GM18519 (cell line): ENCODE measurements at regions not wholly inside any gene's neighbourhood (a gene's known extent, or its start where the extent isn't known, plus 50 kb on each side); places are given as distances from the start of the nearest gene placed in this dataset.

Experiments used
- ATAC-seq: cut with Tn5 transposase; IDR thresholded peaks from one replicate; pipeline ENCODE4 v1.9.1; 2021; ENCODE audit warnings: mild to moderate bottlenecking, moderate library complexity; ENCODE audit not compliant: unreplicated experiment, low FRiP score

DNA sequence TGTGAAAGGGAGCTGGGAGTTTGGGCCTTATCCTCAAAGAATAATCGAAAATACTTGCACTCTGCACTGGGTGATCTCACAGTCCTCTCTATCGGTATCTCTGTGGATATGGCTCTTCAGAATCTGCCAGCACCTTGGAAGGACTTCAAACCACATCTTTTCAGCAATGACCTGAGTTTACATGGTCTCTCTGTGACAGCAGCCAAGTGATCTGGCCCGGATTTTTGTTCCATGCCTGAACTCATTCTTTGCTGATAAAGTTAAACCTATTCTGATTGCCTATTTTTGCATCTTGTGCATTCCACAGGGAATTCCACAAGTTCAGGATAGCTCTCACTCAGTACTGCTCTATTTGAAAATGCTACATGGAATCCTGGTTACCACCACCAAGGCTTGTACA lies 98.9 kb downstream of the HDGFL1 start:
- no peak for ATAC-seq

DNA sequence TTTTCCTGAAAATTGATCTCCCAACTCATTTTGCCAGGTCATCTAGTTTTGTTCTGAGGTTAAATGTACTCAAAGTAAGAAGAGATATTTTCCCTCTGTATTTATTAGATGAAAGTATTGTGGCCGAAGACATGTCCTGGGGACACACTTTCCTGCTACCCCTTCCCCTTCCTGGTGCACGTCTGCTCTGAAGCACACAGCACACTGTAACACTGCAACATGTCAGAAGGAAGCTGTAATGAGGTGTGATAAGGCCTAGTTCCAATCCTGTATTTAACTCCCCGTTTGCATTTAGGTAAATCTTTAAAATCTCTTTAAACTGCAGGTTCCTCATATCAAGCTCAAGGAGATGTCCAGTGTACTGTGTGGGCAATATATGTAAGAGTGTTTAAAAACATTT lies 99.4 kb downstream of the HDGFL1 start:
- no peak for ATAC-seq

DNA sequence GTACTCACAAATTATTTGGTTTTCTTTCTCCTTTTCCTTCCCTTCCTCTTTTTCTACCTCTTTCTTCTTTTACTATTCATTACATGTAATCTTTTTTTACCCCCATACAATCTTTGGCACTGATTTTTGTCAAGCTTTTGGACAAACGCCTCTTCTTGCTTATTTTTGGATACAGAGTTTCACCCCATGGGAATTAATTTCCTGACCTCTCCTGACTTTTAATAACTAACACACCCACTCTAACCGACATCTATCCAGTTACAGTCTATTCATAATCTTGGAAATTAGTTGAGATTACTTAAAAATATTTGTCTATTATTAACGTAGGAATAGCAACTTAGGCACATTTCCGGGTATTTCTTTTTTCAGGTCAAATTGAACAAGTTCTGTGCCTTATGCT lies 101.2 kb downstream of the HDGFL1 start:
- ATAC-seq: no peak

DNA sequence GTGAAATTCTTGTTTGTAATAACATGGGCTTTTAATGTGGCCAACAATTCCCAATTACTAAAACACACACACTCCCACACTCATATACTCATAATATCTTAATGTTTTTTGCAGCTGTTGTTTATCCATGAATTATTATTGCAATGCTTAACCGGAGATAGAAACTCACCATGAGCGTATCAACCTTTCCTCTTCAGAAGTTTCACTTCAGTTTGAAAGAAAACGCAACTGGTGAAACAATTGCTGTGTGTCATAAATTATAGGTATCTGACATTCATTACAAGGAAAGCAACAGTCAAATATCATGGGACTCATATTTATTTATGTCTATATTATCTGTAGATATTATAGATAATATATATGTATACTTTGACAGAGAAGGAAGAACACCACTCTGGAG lies 104.1 kb downstream of the HDGFL1 start:
- ATAC-seq: no peak

DNA sequence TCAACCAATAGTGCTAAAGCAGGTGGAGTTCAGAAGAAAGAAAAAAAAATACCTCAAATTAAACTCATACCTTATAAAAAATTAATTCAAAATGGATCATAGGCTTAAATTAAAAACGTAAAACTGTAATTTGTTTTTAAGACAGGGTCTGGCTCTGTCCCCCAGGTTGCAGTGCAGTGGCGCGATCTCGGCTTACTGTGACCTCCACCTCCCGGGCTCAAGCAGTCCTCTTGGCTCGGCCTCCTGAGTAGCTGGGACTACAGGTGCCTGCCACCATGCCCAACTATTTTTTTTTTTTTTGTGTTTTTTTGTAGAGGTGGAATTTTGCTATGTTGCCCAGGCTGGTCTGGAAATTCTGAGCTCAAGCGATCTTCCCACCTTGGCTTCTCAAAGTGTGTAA lies 111.6 kb downstream of the HDGFL1 start:
- ATAC-seq: no peak

DNA sequence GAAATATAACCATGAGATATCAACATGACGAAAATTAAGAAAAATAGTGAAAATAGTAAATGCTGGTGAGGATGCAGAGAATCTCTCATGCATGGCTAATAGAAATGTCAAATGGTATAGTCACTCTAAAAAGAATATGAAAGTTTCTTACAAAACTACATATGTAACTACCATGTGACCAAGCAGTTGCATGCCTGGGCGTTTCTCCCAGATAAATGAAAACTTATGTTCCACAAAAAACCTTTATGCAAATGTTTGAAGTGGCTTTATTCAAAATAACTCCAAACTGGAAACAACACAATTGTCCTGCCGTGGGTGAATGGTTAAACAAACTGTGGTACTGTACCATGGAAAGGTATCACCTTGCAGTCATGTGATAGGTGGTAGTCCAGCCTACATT lies 112.4 kb downstream of the HDGFL1 start:
- no peak for ATAC-seq

DNA sequence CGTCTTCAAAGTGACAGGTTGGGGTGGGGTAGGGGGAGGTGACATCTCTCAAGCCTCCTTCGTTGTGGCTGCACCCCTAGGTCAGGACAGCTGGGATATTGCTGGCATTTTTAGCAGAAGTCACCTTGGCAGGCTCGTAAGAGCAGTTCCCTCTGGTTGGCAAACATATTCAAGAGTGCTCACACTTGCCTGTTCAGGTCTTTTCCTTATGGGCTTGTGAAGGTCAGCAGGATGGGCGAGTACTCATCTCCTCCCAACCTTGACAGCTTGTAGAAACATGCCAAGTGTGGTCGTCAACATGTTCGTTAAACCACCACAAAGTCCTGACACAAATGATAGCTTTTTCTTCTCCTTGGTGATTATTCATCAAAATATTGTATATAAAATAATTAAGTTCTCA lies 113.6 kb downstream of the HDGFL1 start:
- ATAC-seq: no peak

DNA sequence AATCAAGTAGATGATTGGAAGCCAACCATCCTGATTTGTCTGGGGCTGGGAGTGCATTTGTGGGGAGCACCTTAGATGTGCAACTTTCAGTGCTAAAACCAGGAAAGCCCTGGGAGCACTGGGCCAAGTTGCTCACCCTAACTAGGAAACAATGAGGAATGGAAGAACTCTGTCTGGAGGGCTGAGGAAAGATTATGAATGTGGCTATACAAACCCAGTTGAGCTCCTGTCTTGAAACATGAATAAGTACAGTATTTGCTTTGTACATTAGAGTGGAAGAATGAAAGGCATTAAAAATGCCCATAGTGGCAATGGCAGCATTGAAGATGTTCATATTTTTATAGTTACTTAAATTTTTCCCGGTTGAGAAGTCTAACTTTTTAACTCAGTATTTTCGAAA lies 121.1 kb downstream of the HDGFL1 start:
- no peak for ATAC-seq

DNA sequence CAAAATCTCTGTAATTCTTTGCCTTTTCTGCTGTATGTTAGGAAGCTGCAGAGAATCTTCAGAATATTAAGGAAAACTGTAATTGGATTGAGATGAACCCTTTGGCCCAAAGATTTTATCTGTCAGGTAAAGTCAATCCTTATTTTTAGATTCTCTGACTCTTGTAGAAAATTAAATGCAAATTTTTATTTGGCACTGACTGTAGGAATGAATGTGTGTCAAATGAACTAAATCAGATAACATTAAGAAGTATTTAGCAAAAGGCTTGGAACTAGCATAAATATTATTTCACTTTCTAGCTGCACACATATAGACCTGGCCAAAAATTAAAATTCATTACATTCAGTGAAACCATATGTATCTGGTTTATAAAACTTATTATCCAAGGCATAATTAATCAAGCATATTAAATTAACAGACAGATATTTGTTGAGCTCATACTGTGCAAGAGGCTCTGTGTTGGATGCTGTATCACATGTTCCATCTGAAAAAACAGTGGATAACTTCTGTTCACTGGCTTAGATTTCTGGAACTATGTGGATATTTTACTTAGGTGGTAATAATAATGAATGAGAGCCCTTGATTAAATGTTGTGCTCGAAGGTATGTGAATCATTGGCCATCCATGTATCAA lies 124.8 kb downstream of the HDGFL1 start:
- no peak for ATAC-seq

DNA sequence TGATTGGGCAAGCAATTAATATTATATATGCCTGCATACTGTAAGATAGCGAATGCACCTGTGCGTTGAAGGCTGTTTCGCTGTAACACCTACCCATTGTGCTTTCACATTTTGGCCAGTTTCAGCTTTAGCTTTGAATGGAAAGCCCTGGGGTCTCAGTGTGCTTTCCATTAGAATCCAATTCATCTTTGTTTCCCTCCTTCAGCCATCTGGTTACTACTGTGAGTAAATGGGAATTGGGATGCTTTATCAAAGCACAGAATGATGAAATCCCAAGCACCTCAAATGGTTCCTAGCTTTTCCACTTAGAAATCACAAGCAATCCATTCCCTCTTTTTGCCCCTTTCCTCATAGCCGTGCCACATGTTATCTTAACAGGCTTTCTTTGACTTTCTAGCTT lies 127.1 kb downstream of the HDGFL1 start:
- no peak for ATAC-seq

DNA sequence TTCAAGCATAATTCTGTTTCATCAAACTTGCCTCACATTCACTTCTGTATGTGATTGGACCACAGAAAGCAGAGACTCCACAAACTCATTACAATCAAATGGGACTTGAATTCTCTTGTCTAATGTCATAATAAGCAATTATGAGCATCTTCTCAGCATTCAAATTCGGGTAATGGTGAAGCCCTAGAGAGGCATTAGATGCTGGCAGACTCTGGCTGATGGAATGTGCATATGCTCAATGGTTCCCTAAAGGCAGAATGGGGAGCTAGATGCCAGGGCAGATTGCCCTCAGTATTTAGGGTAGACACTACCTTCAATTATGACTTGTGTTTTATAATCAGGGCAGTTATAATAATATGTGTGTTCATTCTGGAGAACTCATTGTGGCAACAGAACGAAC lies 127.9 kb downstream of the HDGFL1 start:
- no peak for ATAC-seq

DNA sequence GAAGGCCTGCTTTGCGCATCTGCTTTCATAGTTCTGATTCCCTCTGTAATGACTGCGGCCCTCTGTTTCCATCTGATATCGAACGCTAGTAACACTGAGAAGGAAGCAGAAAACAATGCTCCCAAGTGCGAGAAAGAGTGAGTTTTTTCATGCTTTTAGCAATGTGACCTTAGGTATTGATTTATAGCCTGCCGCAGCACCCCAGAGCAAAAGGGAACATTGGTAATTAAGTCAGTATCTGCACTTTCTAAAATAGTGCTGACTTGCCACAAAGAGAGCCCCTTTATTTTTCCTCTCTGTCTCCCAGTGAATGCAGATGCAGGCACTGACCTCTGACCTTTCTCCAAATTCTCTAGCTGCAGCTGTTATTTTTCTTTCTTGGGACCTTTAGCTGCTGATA lies 129.8 kb downstream of the HDGFL1 start:
- no peak for ATAC-seq

DNA sequence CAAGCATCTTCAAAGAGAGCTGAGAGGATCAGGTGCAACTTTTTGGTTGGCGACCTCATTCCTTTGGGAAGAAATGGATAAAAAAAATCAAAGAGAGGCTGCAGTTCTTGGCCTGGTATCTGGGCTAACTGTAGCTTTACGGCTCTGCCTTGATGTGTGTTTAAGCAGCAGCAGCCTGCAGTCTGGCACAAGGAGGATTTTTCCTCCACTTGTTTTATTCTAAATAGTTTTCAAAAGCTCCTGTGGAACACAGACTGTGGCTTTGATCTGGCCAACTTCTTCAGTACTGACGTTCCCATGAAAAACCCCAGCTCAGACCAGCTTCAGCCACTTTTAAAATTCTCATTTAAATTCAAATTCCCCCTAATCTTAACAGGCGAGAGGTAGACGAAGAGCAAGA lies 137.3 kb downstream of the HDGFL1 start:
- ATAC-seq: no peak

DNA sequence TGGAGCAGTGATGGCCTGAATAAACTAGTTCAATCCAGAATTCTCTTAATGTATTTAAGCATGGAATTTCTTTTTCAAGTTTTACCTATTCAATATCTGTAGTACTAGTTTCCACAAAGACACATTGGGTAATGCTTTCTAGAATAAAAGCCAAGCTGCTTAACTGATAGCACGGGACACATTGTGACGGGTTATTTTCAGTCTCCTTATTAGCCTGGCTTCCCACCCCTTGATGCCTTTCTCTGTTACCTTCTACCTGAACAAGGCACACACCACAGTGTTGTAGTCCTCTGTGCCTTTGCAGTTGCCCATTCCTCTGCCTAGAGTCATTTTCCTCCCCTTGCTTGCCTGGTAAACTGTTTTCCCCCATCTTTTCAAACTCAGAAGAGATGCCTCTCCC lies 139.1 kb downstream of the HDGFL1 start:
- ATAC-seq: no peak

DNA sequence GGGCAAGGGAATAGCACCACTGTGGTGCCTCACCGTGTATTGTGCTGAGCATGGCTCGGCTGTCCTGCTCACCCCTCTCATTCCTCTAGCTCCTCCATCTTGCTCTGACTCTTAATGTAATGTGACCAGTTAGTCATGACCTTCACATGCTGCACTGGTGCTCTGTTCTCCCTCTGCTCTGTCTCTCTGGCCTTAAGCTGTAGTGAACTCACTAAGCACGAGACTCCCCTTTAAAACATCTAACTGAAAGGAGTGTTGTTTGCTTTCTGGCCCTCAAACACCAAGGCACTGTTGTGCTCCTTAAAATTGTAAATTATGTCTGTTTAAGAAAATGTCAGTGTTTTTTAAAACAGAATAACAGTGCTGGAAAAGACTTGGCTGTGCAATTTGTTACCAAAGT lies 140.4 kb downstream of the HDGFL1 start:
- ATAC-seq: no peak

DNA sequence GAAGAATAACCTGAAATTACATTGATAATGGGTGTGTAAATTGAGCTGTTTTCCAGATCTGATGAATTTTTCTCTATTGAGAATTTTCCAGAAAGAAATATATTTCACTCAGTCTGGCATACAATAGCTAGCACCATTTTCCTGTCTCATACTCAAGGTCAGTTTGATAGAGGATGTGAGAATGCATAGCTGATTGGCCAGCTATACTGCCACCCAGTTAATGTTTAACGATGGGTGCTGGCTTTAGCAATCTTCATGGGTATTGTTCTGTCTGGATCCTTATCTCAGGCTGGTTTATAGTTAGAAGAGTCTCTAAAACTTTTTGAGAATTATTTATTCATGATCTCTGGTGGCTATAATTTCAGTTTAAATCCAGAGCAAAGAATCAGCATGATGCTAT lies 147.4 kb downstream of the HDGFL1 start:
- ATAC-seq: no peak

DNA sequence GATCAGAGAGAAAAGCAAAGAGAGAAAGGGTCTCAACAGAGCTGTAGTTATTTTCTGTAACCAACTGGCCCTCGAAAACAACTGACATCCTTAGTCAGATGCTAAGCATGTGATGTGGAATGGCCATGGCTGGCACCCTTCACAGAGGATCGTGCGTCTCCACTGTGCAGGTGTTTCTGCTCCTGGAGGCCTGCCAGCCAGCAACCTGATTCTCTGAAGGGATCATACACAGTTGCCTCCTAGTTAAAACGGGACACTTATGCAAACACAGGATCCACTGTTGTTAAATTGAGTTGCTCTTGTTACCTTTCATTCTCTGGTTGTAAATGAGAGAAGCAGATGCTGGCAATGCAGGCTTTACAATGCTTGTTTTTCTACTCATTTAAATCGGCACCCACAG lies 148.5 kb downstream of the HDGFL1 start:
- no peak for ATAC-seq

DNA sequence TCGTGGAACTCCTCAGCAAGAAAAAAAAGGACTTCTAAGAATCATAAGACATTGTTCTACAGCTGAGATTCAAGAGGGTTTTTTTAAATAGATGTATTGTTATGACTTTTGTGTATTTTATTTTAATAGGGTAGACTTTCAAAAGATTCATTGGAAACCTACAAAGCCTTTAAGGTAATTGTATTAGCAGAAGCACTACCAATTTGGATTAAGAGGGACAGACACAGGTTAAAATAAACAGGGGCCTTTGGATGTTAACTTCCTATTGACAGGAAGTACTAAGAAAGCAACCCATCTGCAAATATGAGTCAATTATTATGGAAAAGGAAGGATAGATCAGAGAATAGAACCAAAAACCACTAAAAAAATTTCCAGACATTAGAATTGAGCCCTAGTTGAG lies 153.5 kb downstream of the HDGFL1 start:
- ATAC-seq: no peak

DNA sequence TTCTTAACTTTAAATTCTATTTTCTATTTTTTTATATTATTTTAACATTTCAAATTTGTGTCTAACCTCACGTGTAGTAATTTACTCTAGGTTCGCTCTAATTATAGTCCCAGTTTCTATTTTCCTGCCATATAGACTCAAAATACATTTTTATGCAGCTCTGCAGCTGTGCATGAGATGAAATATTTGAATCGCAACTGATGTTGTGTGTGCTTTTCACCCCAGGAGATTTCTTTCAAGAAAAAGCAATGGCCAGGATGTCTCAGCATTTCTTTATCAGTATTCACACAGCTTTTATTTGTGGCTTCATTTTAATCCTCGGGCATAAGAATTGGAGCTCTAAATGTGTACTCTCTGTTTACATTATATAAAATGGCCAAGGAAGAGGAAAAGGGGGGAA lies 157.6 kb downstream of the HDGFL1 start:
- no peak for ATAC-seq

DNA sequence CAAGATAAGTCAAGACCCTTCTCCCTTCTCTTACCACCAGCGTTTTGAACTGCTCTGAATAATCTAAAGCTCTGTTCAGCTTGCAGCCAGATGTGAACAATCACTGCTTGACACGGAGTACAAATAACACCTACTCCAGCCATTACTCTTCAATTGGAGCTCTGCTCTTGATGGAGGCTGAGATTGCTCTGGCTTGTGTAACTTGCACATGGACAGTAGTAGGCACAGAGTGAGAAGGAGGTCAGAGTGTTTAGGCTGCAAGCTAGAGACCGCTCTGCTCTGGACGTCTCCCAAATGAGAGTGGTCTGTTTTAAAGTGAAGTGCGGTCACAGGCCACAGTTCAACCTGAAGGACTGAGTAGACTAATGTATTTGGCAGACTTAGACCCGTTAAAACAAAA lies 158.3 kb downstream of the HDGFL1 start:
- ATAC-seq: no peak

DNA sequence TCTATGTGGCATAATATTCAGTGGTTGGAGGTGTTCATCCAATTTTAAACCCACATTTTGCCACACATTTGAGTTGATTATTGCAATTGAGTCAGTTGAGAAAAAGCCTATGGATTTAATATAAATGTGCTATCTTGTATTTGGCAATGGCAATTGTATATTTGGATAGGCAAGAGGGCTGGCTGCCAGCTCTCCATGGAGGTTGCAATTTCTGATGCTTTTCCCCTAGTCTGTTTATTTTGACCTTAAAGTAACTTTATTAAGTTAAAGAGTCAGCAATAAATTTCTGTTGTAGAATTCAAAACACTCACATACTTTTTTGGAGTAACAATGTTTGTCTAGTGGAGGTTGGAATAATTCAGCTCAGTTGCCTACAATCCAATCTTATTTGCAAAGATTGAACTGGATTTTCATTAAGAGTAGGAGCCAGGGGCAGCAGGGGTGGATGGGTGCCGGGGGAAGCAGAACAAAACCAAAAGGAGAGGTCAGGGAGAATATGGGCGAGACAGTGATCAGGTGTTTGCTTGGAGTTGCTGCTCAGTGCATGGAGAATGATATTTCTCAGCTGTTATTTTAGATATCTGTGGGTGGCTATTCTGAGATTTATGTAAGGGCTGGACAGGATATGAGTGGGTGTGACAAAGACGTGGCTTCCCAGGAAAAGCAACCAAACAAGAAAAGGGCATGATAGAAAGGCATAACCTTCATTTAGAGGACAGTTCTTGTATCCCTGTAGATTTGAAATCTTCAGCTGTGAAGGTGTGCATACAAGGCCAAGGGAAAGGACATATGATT lies 163.0 kb downstream of the HDGFL1 start:
- ATAC-seq: no peak

DNA sequence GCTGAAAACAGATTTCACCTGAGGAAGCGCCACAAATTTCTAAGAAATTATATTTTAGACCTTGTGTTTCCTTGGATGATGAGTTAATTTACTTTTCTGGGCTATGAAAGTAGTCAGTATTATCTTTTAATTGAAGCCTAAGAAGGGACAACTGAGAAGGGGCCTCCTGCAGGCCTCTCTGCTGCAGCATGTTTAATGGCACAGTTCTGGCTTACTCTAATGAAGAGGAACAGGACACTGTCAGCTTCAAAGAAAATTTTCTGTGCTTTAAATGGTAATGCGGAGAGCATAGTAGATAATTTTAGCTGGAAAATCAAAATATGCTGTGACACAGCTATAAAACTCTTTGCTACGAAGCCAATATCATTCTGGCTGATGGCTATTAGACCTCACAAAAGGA lies 167.4 kb downstream of the HDGFL1 start:
- no peak for ATAC-seq
